Thyroid gland (tissue), 4 donors: ENCODE measurements at regions not wholly inside any gene's neighbourhood (a gene's known extent, or its start where the extent isn't known, plus 50 kb on each side); places are given as distances from the start of the nearest gene placed in this dataset.

Source experiments
- POLR2A ChIP-seq, 2 donors: fragments of 450-650 bp; IDR thresholded peaks; one replicate each; pipeline ENCODE4 v1.6.1; 2017; ENCODE audit warnings: antibody characterized with exemption in 2 of 2, mild to moderate bottlenecking in 2 of 2, moderate library complexity in 1 of 2
- TF ChIP-seq, protein P1 (sequence below), 6 experiments: fragments of 200-600 bp in 3 of 6; fragments of 450-650 bp in 3 of 6; sonication (generic) in 3 of 6; IDR thresholded peaks; one replicate each; pipeline ENCODE4 v1.5.1; 2016 to 2019; ENCODE audit warnings: antibody characterized with exemption in 6 of 6, mild to moderate bottlenecking in 2 of 6, inconsistent platforms in 1 of 6, moderate library complexity in 1 of 6

- TF ChIP-seq, protein P1, sequence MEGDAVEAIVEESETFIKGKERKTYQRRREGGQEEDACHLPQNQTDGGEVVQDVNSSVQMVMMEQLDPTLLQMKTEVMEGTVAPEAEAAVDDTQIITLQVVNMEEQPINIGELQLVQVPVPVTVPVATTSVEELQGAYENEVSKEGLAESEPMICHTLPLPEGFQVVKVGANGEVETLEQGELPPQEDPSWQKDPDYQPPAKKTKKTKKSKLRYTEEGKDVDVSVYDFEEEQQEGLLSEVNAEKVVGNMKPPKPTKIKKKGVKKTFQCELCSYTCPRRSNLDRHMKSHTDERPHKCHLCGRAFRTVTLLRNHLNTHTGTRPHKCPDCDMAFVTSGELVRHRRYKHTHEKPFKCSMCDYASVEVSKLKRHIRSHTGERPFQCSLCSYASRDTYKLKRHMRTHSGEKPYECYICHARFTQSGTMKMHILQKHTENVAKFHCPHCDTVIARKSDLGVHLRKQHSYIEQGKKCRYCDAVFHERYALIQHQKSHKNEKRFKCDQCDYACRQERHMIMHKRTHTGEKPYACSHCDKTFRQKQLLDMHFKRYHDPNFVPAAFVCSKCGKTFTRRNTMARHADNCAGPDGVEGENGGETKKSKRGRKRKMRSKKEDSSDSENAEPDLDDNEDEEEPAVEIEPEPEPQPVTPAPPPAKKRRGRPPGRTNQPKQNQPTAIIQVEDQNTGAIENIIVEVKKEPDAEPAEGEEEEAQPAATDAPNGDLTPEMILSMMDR (IDR thresholded peaks at IDR 0.05) = no peak
- no peak for TF ChIP-seq POLR2A (IDR thresholded peaks at IDR 0.05)
These were observed 67.8 kb upstream of the FAM98A start for GRCh38 chr2:33666879-33667278.
